ENCODE measurements at regions not wholly inside any gene's neighbourhood (a gene's known extent, or its start where the extent isn't known, plus 50 kb on each side); places are given as distances from the start of the nearest gene placed in this dataset.
A peak's percentile ranks its signal among the peaks of the same experiment; 100 is the strongest.

- no peak overlapping the region for H3K27ac ChIP-seq (ENCODE audit: low read depth, low read length)
- H3K4me3 ChIP-seq (ENCODE audit: low read depth, low read length), result no peak overlapping the region
- no peak for DNase-seq (ENCODE audit: low read depth in 4 of 6, low spot score in 6 of 6)
- H3K4me1 ChIP-seq (ENCODE audit: control insufficient read depth, insufficient read depth, low read length), result no peaks in the 10 kb centered on the region
- 82% methylated on average over 1 of the region's 3 CpGs for WGBS (ENCODE audit: insufficient coverage)
- peaks cover 3% of the 10 kb centered on the region for H3K9me3 ChIP-seq (ENCODE audit: control insufficient read depth, insufficient read depth, low read length)
- H3K27me3 ChIP-seq (ENCODE audit: control insufficient read depth, insufficient read depth, low read length), result no peaks in the 10 kb centered on the region
- no peaks in the 10 kb centered on the region for H3K36me3 ChIP-seq (ENCODE audit: control insufficient read depth, insufficient read depth, low read length)
Observed at GRCh38 chr19:31983647-31984046, 361.8 kb upstream of the ZNF507 start.

- no peaks in the 10 kb centered on the region for H3K4me1 ChIP-seq (ENCODE audit: control insufficient read depth, insufficient read depth, low read length)
- H3K36me3 ChIP-seq (ENCODE audit: control insufficient read depth, insufficient read depth, low read length), result no peaks in the 10 kb centered on the region
- H3K27ac ChIP-seq (ENCODE audit: low read depth, low read length), result no peak overlapping the region
- H3K27me3 ChIP-seq (ENCODE audit: control insufficient read depth, insufficient read depth, low read length), result no peaks in the 10 kb centered on the region
- WGBS (ENCODE audit: insufficient coverage), result 97% methylated on average over 5 of the region's 7 CpGs
- peaks cover 3% of the 10 kb centered on the region for H3K9me3 ChIP-seq (ENCODE audit: control insufficient read depth, insufficient read depth, low read length)
- no peak overlapping the region for H3K4me3 ChIP-seq (ENCODE audit: low read depth, low read length)
- no peak for DNase-seq (ENCODE audit: low read depth in 4 of 6, low spot score in 6 of 6)
Observed at GRCh38 chr19:31985001-31985605, 360.3 kb upstream of the ZNF507 start.

- no CpG with 5 or more reads among the region's 1 CpG for WGBS (ENCODE audit: insufficient coverage)
- DNase-seq (ENCODE audit: low read depth in 4 of 6, low spot score in 6 of 6), result no peak
- H3K27ac ChIP-seq (ENCODE audit: low read depth, low read length), result no peak overlapping the region
- H3K4me1 ChIP-seq (ENCODE audit: control insufficient read depth, insufficient read depth, low read length), result no peaks in the 10 kb centered on the region
- H3K27me3 ChIP-seq (ENCODE audit: control insufficient read depth, insufficient read depth, low read length), result no peaks in the 10 kb centered on the region
- no peak overlapping the region for H3K4me3 ChIP-seq (ENCODE audit: low read depth, low read length)
- H3K9me3 ChIP-seq (ENCODE audit: control insufficient read depth, insufficient read depth, low read length), result peaks cover 3% of the 10 kb centered on the region
- no peaks in the 10 kb centered on the region for H3K36me3 ChIP-seq (ENCODE audit: control insufficient read depth, insufficient read depth, low read length)
Observed at GRCh38 chr19:31986951-31987350, 358.5 kb upstream of the ZNF507 start.

- H3K36me3 ChIP-seq (ENCODE audit: control insufficient read depth, insufficient read depth, low read length), result no peaks in the 10 kb centered on the region
- no peaks in the 10 kb centered on the region for H3K4me1 ChIP-seq (ENCODE audit: control insufficient read depth, insufficient read depth, low read length)
- no peak for DNase-seq (ENCODE audit: low read depth in 4 of 6, low spot score in 6 of 6)
- H3K9me3 ChIP-seq (ENCODE audit: control insufficient read depth, insufficient read depth, low read length), result peaks cover 3% of the 10 kb centered on the region
- 86% methylated on average over 2 of the region's 2 CpGs for WGBS (ENCODE audit: insufficient coverage)
- no peak overlapping the region for H3K27ac ChIP-seq (ENCODE audit: low read depth, low read length)
- no peak overlapping the region for H3K4me3 ChIP-seq (ENCODE audit: low read depth, low read length)
- no peaks in the 10 kb centered on the region for H3K27me3 ChIP-seq (ENCODE audit: control insufficient read depth, insufficient read depth, low read length)
Observed at GRCh38 chr19:31988256-31988655, 357.2 kb upstream of the ZNF507 start.

- H3K4me1 ChIP-seq (ENCODE audit: control insufficient read depth, insufficient read depth, low read length), result no peaks in the 10 kb centered on the region
- no peaks in the 10 kb centered on the region for H3K27me3 ChIP-seq (ENCODE audit: control insufficient read depth, insufficient read depth, low read length)
- no peaks in the 10 kb centered on the region for H3K9me3 ChIP-seq (ENCODE audit: control insufficient read depth, insufficient read depth, low read length)
- 85% methylated on average over 15 of the region's 16 CpGs for whole genome bisulfite sequencing (ENCODE audit: insufficient coverage)
- DNase-seq (ENCODE audit: low read depth in 4 of 6, low spot score in 6 of 6), result no peak
- H3K27ac ChIP-seq (ENCODE audit: low read depth, low read length), result no peak overlapping the region
- H3K36me3 ChIP-seq (ENCODE audit: control insufficient read depth, insufficient read depth, low read length), result no peaks in the 10 kb centered on the region
- no peak overlapping the region for H3K4me3 ChIP-seq (ENCODE audit: low read depth, low read length)
Observed at GRCh38 chr19:31991984-31992655, 353.3 kb upstream of the ZNF507 start.

GRCh38 chr19:31992750-31993149 is 352.7 kb upstream of the ZNF507 start:
- H3K9me3 ChIP-seq (ENCODE audit: control insufficient read depth, insufficient read depth, low read length), result no peaks in the 10 kb centered on the region
- no peaks in the 10 kb centered on the region for H3K4me1 ChIP-seq (ENCODE audit: control insufficient read depth, insufficient read depth, low read length)
- no peaks in the 10 kb centered on the region for H3K36me3 ChIP-seq (ENCODE audit: control insufficient read depth, insufficient read depth, low read length)
- no peak for DNase-seq (ENCODE audit: low read depth in 4 of 6, low spot score in 6 of 6)
- no peak overlapping the region for H3K4me3 ChIP-seq (ENCODE audit: low read depth, low read length)
- H3K27me3 ChIP-seq (ENCODE audit: control insufficient read depth, insufficient read depth, low read length), result no peaks in the 10 kb centered on the region
- H3K27ac ChIP-seq (ENCODE audit: low read depth, low read length), result no peak overlapping the region
- WGBS (ENCODE audit: insufficient coverage), result 87% methylated on average over 2 of the region's 3 CpGs

- no peak overlapping the region for H3K27ac ChIP-seq (ENCODE audit: low read depth, low read length)
- H3K27me3 ChIP-seq (ENCODE audit: control insufficient read depth, insufficient read depth, low read length), result no peaks in the 10 kb centered on the region
- no peak for DNase-seq (ENCODE audit: low read depth in 4 of 6, low spot score in 6 of 6)
- H3K4me1 ChIP-seq (ENCODE audit: control insufficient read depth, insufficient read depth, low read length), result no peaks in the 10 kb centered on the region
- no peak overlapping the region for H3K4me3 ChIP-seq (ENCODE audit: low read depth, low read length)
- no peaks in the 10 kb centered on the region for H3K36me3 ChIP-seq (ENCODE audit: control insufficient read depth, insufficient read depth, low read length)
- H3K9me3 ChIP-seq (ENCODE audit: control insufficient read depth, insufficient read depth, low read length), result no peaks in the 10 kb centered on the region
Observed at GRCh38 chr19:31995546-31995945, 349.9 kb upstream of the ZNF507 start.

- no peaks in the 10 kb centered on the region for H3K36me3 ChIP-seq (ENCODE audit: control insufficient read depth, insufficient read depth, low read length)
- no peaks in the 10 kb centered on the region for H3K4me1 ChIP-seq (ENCODE audit: control insufficient read depth, insufficient read depth, low read length)
- 96% methylated on average over 12 of the region's 12 CpGs for WGBS (ENCODE audit: insufficient coverage)
- H3K27ac ChIP-seq (ENCODE audit: low read depth, low read length), result no peak overlapping the region
- no peaks in the 10 kb centered on the region for H3K27me3 ChIP-seq (ENCODE audit: control insufficient read depth, insufficient read depth, low read length)
- no peak for DNase-seq (ENCODE audit: low read depth in 4 of 6, low spot score in 6 of 6)
- H3K4me3 ChIP-seq (ENCODE audit: low read depth, low read length), result no peak overlapping the region
- no peaks in the 10 kb centered on the region for H3K9me3 ChIP-seq (ENCODE audit: control insufficient read depth, insufficient read depth, low read length)
Observed at GRCh38 chr19:32010071-32010470, 335.3 kb upstream of the ZNF507 start.

GRCh38 chr19:32012206-32012605 is 333.2 kb upstream of the ZNF507 start:
- Histone ChIP-seq H3K4me3 (ENCODE audit: low read depth, low read length) (no peak overlapping the region), H3K9me3 (ENCODE audit: control insufficient read depth, insufficient read depth, low read length) (no peaks in the 10 kb centered on the region), H3K4me1 (ENCODE audit: control insufficient read depth, insufficient read depth, low read length) (no peaks in the 10 kb centered on the region), H3K36me3 (ENCODE audit: control insufficient read depth, insufficient read depth, low read length) (no peaks in the 10 kb centered on the region), H3K27me3 (ENCODE audit: control insufficient read depth, insufficient read depth, low read length) (no peaks in the 10 kb centered on the region), H3K27ac (ENCODE audit: low read depth, low read length) (no peak overlapping the region)
- 78% methylated on average over 6 of the region's 6 CpGs for WGBS (ENCODE audit: insufficient coverage)
- DNase-seq (ENCODE audit: low read depth in 4 of 6, low spot score in 6 of 6), result no peak

GRCh38 chr19:32012886-32013631 is 332.4 kb upstream of the ZNF507 start:
- no peaks in the 10 kb centered on the region for H3K36me3 ChIP-seq (ENCODE audit: control insufficient read depth, insufficient read depth, low read length)
- H3K27me3 ChIP-seq (ENCODE audit: control insufficient read depth, insufficient read depth, low read length), result no peaks in the 10 kb centered on the region
- WGBS (ENCODE audit: insufficient coverage), result 53% methylated on average over 5 of the region's 6 CpGs
- H3K27ac ChIP-seq (ENCODE audit: low read depth, low read length), result no peak overlapping the region
- no peaks in the 10 kb centered on the region for H3K9me3 ChIP-seq (ENCODE audit: control insufficient read depth, insufficient read depth, low read length)
- no peak overlapping the region for H3K4me3 ChIP-seq (ENCODE audit: low read depth, low read length)
- no peaks in the 10 kb centered on the region for H3K4me1 ChIP-seq (ENCODE audit: control insufficient read depth, insufficient read depth, low read length)
- peak in 1 of 6 donors; percentile 36 for DNase-seq (ENCODE audit: low read depth in 4 of 6, low spot score in 6 of 6)

Measured in spinal cord (tissue), 9 donors.